Peyer's patch (tissue), 4 donors: ENCODE measurements at regions not wholly inside any gene's neighbourhood (a gene's known extent, or its start where the extent isn't known, plus 50 kb on each side); places are given as distances from the start of the nearest gene placed in this dataset.

Experiments
- POLR2A ChIP-seq, 2 donors: fragments of 450-650 bp; IDR thresholded peaks; one replicate each; pipeline ENCODE4 v1.5.1; 2017; ENCODE audit warnings: antibody characterized with exemption in 2 of 2, mild to moderate bottlenecking in 2 of 2, moderate library complexity in 2 of 2
- TF ChIP-seq, protein P1 (sequence below), 6 experiments: fragments of 450-650 bp in 4 of 6; fragments of 200-600 bp in 2 of 6; sonication (generic) in 1 of 6; IDR thresholded peaks; one replicate each; pipeline ENCODE4 v1.5.1; 2017 to 2019; ENCODE audit warnings: antibody characterized with exemption in 6 of 6, mild to moderate bottlenecking in 3 of 6, moderate library complexity in 1 of 6

DNA sequence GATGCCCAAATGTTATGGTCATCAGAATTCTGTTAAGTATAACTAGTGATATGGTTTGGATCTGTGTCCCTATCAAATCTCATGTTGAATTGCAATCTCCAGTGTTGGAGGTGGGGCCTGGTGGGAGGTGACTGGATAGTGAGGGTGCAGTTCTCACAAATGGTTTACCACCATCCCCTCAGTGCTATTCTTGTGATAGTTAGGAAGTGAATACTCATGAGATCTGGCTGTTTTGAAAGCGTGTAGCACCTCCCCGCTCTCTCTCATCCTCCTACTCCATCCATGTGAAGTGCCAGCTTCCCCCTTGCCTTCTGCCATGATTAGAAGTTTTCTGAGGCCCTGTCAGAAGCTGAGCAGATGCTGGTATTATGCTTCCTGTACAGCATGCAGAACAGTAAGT lies 359.5 kb downstream of the TMEM167A start:
- TF ChIP-seq POLR2A (IDR thresholded peaks at IDR 0.05), result no peak
- TF ChIP-seq, protein P1, sequence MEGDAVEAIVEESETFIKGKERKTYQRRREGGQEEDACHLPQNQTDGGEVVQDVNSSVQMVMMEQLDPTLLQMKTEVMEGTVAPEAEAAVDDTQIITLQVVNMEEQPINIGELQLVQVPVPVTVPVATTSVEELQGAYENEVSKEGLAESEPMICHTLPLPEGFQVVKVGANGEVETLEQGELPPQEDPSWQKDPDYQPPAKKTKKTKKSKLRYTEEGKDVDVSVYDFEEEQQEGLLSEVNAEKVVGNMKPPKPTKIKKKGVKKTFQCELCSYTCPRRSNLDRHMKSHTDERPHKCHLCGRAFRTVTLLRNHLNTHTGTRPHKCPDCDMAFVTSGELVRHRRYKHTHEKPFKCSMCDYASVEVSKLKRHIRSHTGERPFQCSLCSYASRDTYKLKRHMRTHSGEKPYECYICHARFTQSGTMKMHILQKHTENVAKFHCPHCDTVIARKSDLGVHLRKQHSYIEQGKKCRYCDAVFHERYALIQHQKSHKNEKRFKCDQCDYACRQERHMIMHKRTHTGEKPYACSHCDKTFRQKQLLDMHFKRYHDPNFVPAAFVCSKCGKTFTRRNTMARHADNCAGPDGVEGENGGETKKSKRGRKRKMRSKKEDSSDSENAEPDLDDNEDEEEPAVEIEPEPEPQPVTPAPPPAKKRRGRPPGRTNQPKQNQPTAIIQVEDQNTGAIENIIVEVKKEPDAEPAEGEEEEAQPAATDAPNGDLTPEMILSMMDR (IDR thresholded peaks at IDR 0.05), result no peak
